ENCODE measurements at regions not wholly inside any gene's neighbourhood (a gene's known extent, or its start where the extent isn't known, plus 50 kb on each side); places are given as distances from the start of the nearest gene placed in this dataset.

DNA sequence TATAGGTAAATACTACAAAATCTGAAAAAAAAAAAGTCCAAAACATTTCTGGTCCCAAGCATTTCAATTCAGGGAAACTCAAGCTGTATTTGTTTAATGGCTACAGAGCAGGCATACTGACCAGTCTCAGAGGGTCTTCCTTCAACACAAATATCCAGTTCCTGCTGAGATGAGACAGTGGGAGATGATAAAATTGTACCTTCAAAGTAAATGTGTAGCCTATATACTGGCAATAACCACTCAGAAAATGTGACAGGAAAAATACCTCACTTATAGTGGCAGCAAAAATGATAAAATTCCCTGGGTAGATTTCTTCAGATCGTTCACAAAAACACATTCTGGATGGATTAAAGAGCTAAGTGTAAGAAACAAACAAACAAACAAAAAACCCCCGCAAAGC is 102.0 kb upstream of the FUT8 start (continued):
- TF ChIP-seq EP300 (IDR thresholded peaks at IDR 0.05), result no peak

DNA sequence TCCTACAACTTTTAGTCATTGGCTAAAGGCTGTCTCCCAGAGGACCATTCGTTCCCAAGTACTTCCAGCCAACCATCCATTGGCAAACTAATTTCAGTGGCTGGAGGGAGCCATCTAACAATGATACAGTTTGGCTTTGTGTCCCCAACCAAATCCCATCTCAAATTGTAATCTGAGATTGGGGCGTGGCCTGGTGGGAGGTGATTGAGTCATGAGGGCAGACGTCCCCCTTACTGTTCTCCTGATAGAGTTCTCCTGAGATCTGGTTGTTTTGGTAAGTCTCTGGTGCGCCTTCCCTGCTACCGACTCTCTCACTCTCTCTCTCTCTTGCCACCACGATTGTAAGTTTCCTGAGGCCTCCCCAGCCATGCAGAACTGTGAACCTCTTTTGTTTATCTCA is 99.7 kb upstream of the FUT8 start:
- Histone ChIP-seq H3K4me3 (no peak overlapping the region), H3K4me1 (0 out of 3 replicates have a peak, but pooled peaks cover 6% of the 10 kb centered on the region), H3K9me3 (no peaks in the 10 kb centered on the region), H3K4me2 (no peak overlapping the region), H3K27ac (no peak overlapping the region)
- TF ChIP-seq ESRRA (IDR thresholded peaks at IDR 0.05; ENCODE audit: borderline replicate concordance, low read length), result no peak
- ChIA-PET POLR2A (no interaction called here), CTCF (interaction anchor here (1.1 kb wide), 1 partner anchor 10 kb away, joined by 3 read pairs; no protein-coding TSS in a partner anchor)
- ATAC-seq (no peak), DNase-seq (ENCODE audit: low read depth in 1 of 2, low spot score in 1 of 2) (no peak), FAIRE-seq (no peak)
- 64% methylated on average over 6 of the region's 6 CpGs for WGBS (ENCODE audit: missing lambda C conversion rate)

DNA sequence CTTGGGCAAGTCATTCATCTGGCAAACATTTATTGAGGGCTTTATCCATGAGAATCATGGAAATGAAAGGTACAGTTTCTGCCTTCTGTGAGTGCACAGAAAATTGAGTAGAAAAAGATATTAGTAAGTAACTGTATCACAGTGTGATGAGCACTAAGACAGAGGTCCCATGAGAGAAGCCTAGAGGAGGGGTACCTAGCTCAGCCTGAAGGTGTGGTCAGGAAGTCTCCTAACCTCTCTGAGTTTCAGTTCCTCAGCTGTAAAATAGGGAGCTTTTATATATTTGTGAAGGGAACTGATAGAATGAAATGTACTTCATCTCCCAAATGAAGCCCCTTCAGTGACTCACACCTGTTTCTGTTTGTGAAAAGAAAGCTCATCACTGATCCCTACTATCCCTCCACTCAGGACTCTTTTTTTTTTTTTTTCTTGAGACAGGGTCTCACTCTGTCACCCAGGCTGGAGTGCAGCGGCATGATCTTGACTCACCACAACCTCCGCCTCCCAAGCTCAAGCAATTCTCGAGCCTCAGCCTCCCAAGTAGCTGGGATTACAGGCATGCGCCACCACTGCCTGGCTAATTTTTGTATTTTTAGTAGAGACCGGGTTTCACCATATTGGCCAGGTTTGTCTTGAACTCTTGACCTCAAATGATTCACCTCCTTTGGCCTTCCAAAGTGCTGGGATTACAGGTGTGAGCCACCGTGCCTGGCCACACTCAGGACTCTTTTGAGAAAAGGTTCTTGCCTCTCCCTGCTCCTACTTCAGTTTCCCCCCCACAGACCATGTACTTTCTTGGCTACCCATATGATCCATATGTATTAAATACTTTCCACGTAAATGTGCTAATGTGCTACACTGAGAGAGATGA is 93.7 kb upstream of the FUT8 start:
- Histone ChIP-seq H3K4me3 (no peak overlapping the region), H3K4me2 (no peak overlapping the region), H3K4me1 (peaks cover 18% of the 10 kb centered on the region; the same call in 1 of the 3 replicates), H3K9me3 (no peaks in the 10 kb centered on the region), H3K27ac (no peak overlapping the region)
- POLR2A ChIA-PET, result no interaction called here
- no peak for TF ChIP-seq CHD2 (IDR thresholded peaks at IDR 0.05; ENCODE audit: low read length, partially characterized antibody)
- TF ChIP-seq REST (IDR thresholded peaks at IDR 0.05), result no peak
- no peak for TF ChIP-seq TFCP2L1 (CRISPR knock-in tag; IDR thresholded peaks at IDR 0.05)
- TF ChIP-seq HEYL (CRISPR knock-in tag; IDR thresholded peaks at IDR 0.05), result no peak
- TF ChIP-seq RFX5 (IDR thresholded peaks at IDR 0.05), result no peak
- no peak for TF ChIP-seq MAZ (IDR thresholded peaks at IDR 0.05; ENCODE audit: borderline replicate concordance, low read depth, low read length)
- TF ChIP-seq MYC (IDR thresholded peaks at IDR 0.05; ENCODE audit: borderline replicate concordance, low read length), result no peak
- TF ChIP-seq PHF8 (IDR thresholded peaks at IDR 0.05; ENCODE audit: borderline replicate concordance, low read depth), result no peak
- TF ChIP-seq JUN (IDR thresholded peaks at IDR 0.05), result no peak
- TF ChIP-seq ZSCAN20 (CRISPR knock-in tag; IDR thresholded peaks at IDR 0.05), result no peak
- TF ChIP-seq, protein P1, sequence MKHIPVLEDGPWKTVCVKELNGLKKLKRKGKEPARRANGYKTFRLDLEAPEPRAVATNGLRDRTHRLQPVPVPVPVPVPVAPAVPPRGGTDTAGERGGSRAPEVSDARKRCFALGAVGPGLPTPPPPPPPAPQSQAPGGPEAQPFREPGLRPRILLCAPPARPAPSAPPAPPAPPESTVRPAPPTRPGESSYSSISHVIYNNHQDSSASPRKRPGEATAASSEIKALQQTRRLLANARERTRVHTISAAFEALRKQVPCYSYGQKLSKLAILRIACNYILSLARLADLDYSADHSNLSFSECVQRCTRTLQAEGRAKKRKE (CRISPR knock-in tag; IDR thresholded peaks at IDR 0.05; ENCODE audit: low read depth), result no peak
- CTCF ChIA-PET, result interaction anchor here (0.6 to 1.8 kb wide), 3 partner anchors 9 to 428 kb away, joined by 3 to 4 read pairs (median 3); no protein-coding TSS in a partner anchor
- 81% methylated on average over 7 of the region's 7 CpGs for WGBS (ENCODE audit: missing lambda C conversion rate)
- no peak for DNase-seq (ENCODE audit: low read depth in 1 of 2, low spot score in 1 of 2)
- no peak for FAIRE-seq
- no peak for ATAC-seq

DNA sequence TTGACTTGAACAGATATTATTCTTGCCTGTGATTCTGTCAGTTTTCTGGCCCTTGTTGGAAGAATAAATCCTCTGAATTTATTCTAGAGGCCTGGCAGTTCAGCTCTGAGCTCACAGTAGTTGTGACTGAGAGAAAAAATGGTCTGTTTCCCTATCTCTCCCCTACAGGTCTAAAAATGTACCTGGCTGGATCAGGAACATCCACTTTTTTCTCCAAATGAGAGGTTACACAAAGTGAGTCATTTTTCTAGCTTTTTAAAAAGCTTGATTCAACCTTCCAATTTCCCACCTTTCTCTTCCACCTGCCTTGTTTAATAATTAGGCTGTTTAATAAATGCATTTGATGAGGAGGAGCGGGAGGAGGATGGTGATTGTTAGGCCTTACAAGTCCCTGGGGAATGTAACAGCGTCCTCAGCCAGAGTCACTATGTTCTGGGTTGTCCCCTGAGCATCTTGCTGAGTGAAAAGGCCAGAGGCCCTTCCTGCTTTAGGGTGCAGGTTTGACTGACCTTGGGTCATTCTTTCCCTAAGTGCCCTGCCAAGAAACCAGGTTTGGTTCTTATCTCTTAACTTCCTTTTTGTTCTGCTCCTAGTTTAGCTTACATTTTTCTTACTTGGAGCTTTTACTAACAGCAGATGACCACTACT is 91.7 kb upstream of the FUT8 start:
- no peak for FAIRE-seq
- no peak overlapping the region for H3K4me3 ChIP-seq
- ChIA-PET CTCF (interaction anchor here (1.4 kb wide), 1 partner anchor 12 kb away, joined by 3 read pairs; no protein-coding TSS in a partner anchor), POLR2A (no interaction called here)
- peak overlapping the region in 1 of 2 experiments; percentile 38; a peak in 2 of 6 replicates for H3K27ac ChIP-seq
- no peak for DNase-seq (ENCODE audit: low read depth in 1 of 2, low spot score in 1 of 2)
- H3K4me2 ChIP-seq, result no peak overlapping the region
- TF ChIP-seq, protein P1 (CRISPR knock-in tag; IDR thresholded peaks at IDR 0.05; ENCODE audit: low read depth), result no peak
- TF ChIP-seq HDAC2 (IDR thresholded peaks at IDR 0.05), result no peak
- TF ChIP-seq ZSCAN20 (CRISPR knock-in tag; IDR thresholded peaks at IDR 0.05), result no peak
- TF ChIP-seq, protein P2, sequence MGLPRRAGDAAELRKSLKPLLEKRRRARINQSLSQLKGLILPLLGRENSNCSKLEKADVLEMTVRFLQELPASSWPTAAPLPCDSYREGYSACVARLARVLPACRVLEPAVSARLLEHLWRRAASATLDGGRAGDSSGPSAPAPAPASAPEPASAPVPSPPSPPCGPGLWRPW (IDR thresholded peaks at IDR 0.05), result no peak
- no peak for TF ChIP-seq FOSB (CRISPR knock-in tag; IDR thresholded peaks at IDR 0.05)
- TF ChIP-seq KDM5A (IDR thresholded peaks at IDR 0.05), result no peak
- no peak for TF ChIP-seq HOXA7 (CRISPR knock-in tag; IDR thresholded peaks at IDR 0.05)
- no peak for TF ChIP-seq EP300 (IDR thresholded peaks at IDR 0.05)
- TF ChIP-seq PHF8 (IDR thresholded peaks at IDR 0.05; ENCODE audit: borderline replicate concordance, low read depth), result no peak
- no peak for TF ChIP-seq BCL3 (IDR thresholded peaks at IDR 0.05)
- no peak for TF ChIP-seq RARB (CRISPR knock-in tag; IDR thresholded peaks at IDR 0.05)
- TF ChIP-seq RFX5 (IDR thresholded peaks at IDR 0.05), result no peak
- TF ChIP-seq HEYL (CRISPR knock-in tag; IDR thresholded peaks at IDR 0.05), result no peak
- H3K9me3 ChIP-seq, result no peaks in the 10 kb centered on the region
- WGBS (ENCODE audit: missing lambda C conversion rate), result 86% methylated on average over 2 of the region's 2 CpGs
- no peak for ATAC-seq
- H3K4me1 ChIP-seq, result peaks cover 12% of the 10 kb centered on the region; the same call in 1 of the 3 replicates

Data from A549 (cell line).